IPS-18a (cell line): ENCODE measurements at regions not wholly inside any gene's neighbourhood (a gene's known extent, or its start where the extent isn't known, plus 50 kb on each side); places are given as distances from the start of the nearest gene placed in this dataset.

Experiments used
- H3K27ac ChIP-seq: one replicate; pipeline ENCODE4 v1.5.1; 2013; ENCODE audit warnings: low read length
- H3K27me3 ChIP-seq: one replicate; pipeline ENCODE4 v1.6.1; 2013; ENCODE audit warnings: mild to moderate bottlenecking, low read length; ENCODE audit not compliant: control insufficient read depth, insufficient read depth
- H3K36me3 ChIP-seq: one replicate; pipeline ENCODE4 v1.6.1; 2013; ENCODE audit warnings: low read depth, low read length; ENCODE audit not compliant: control insufficient read depth
- H3K4me1 ChIP-seq: one replicate; pipeline ENCODE4 v1.6.1; 2013; ENCODE audit warnings: low read depth, low read length; ENCODE audit not compliant: control insufficient read depth
- H3K4me3 ChIP-seq: one replicate; pipeline ENCODE4 v1.5.1; 2013; ENCODE audit warnings: low read length
- H3K9ac ChIP-seq: one replicate; pipeline ENCODE4 v1.6.1; 2013; ENCODE audit warnings: mild to moderate bottlenecking, low read length, moderate library complexity
- H3K9me3 ChIP-seq: one replicate; pipeline ENCODE4 v1.6.1; 2013; ENCODE audit warnings: low read depth, low read length; ENCODE audit not compliant: control insufficient read depth

DNA sequence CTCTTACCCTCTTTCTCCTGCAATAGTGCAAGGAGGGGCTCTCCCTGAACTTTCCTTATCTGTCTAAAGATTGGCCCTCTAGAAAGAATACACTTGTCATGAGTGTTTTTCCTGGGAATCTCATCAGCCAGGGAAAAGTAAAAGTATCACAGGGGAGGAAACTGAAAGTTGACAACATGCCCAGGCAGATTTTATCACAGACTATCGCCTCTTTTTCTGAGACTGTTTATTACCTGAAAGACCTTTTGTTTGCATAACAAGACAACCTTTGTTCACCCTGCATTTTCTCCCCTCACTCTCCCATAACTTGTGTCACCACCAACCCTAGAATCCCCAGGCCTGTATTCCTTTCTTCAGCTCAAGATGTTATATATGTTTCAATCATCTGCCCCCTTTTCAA is 794.7 kb upstream of the ADAMTS5 start:
- Histone ChIP-seq H3K4me3 (no peak overlapping the region), H3K36me3 (no peaks in the 10 kb centered on the region), H3K27me3 (no peaks in the 10 kb centered on the region), H3K9me3 (no peaks in the 10 kb centered on the region), H3K27ac (no peak overlapping the region), H3K4me1 (peaks cover 12% of the 10 kb centered on the region), H3K9ac (no peak overlapping the region)

- Histone ChIP-seq H3K9ac (no peak overlapping the region), H3K27ac (no peak overlapping the region), H3K9me3 (no peaks in the 10 kb centered on the region), H3K4me1 (peaks cover 12% of the 10 kb centered on the region), H3K4me3 (no peak overlapping the region), H3K36me3 (no peaks in the 10 kb centered on the region), H3K27me3 (no peaks in the 10 kb centered on the region)
Observed at GRCh38 chr21:27759820-27760219, 792.9 kb upstream of the ADAMTS5 start.

- H3K4me1 ChIP-seq: peaks cover 12% of the 10 kb centered on the region
- H3K4me3 ChIP-seq: no peak overlapping the region
- H3K27ac ChIP-seq: no peak overlapping the region
- H3K27me3 ChIP-seq: no peaks in the 10 kb centered on the region
- no peaks in the 10 kb centered on the region for H3K9me3 ChIP-seq
- no peak overlapping the region for H3K9ac ChIP-seq
- no peaks in the 10 kb centered on the region for H3K36me3 ChIP-seq
Observed at GRCh38 chr21:27759091-27759659, 792.3 kb upstream of the ADAMTS5 start.

DNA sequence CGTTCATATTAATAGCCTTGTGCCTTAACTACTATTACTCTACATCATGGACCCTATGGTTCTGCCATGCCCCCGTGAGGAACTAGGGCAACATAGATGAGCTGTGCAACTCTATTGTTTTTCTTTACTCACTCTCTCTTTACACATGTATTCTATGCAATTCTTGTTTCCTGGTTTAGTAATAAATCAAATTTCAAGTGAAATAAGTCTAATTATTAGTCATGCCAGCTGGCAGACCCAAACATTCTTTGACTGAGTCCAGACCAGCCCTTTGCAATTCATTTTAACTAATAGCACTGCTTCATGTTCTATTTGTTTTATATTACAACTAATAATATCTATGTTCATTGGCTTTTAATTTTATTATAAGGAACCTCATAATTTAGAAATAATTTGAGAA is 789.3 kb upstream of the ADAMTS5 start:
- no peak overlapping the region for H3K9ac ChIP-seq
- no peaks in the 10 kb centered on the region for H3K27me3 ChIP-seq
- no peaks in the 10 kb centered on the region for H3K36me3 ChIP-seq
- H3K27ac ChIP-seq: no peak overlapping the region
- H3K9me3 ChIP-seq: no peaks in the 10 kb centered on the region
- H3K4me3 ChIP-seq: no peak overlapping the region
- peaks cover under 1% of the 10 kb centered on the region for H3K4me1 ChIP-seq

DNA sequence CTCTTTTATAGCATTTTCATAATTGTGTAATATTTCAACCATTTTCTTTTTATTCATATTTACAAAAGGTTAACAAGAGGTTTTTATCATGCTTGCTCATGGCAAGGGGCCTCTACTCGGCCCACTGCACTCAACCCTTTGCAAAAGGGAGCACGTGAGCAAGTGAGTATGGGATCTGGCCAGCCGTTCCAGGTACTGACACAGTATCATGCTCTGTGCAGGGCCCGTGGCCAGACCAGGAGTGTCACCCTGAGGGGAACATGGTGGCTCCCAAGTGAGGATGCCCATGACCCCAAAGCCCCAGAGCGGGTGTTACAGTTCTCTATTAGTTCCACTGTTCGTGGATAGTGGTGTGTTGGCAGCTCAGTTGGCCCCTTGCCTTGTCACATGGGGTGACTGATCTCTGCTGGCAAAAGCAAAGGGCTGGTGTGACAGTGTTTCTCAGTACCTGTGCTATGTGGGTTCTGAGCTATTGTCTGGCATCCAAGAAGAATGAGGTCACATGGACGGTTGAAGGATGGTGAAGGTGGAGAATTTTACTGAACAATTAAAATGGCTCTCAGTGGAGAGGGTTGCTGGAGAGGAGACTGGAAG is 777.2 kb upstream of the ADAMTS5 start:
- H3K9ac ChIP-seq: no peak overlapping the region
- no peaks in the 10 kb centered on the region for H3K9me3 ChIP-seq
- H3K36me3 ChIP-seq: no peaks in the 10 kb centered on the region

GRCh38 chr21:27741736-27742135 is 774.8 kb upstream of the ADAMTS5 start:
- Histone ChIP-seq H3K4me1 (no peaks in the 10 kb centered on the region), H3K4me3 (no peak overlapping the region), H3K27me3 (no peaks in the 10 kb centered on the region), H3K9me3 (peaks cover 3% of the 10 kb centered on the region), H3K36me3 (no peaks in the 10 kb centered on the region), H3K27ac (no peak overlapping the region), H3K9ac (no peak overlapping the region)

More for the DNA sequence above, 777.2 kb upstream of the ADAMTS5 start:
- Histone ChIP-seq H3K4me3 (no peak overlapping the region), H3K27me3 (no peaks in the 10 kb centered on the region), H3K4me1 (no peaks in the 10 kb centered on the region), H3K27ac (no peak overlapping the region)

GRCh38 chr21:27740084-27740483 is 773.2 kb upstream of the ADAMTS5 start:
- Histone ChIP-seq H3K4me1 (no peaks in the 10 kb centered on the region), H3K9me3 (peaks cover 3% of the 10 kb centered on the region), H3K9ac (no peak overlapping the region), H3K4me3 (no peak overlapping the region), H3K36me3 (no peaks in the 10 kb centered on the region), H3K27me3 (no peaks in the 10 kb centered on the region), H3K27ac (no peak overlapping the region)

GRCh38 chr21:27739187-27739586 is 772.3 kb upstream of the ADAMTS5 start:
- no peak overlapping the region for H3K9ac ChIP-seq
- no peak overlapping the region for H3K4me3 ChIP-seq
- no peaks in the 10 kb centered on the region for H3K4me1 ChIP-seq
- no peaks in the 10 kb centered on the region for H3K36me3 ChIP-seq
- H3K27me3 ChIP-seq: no peaks in the 10 kb centered on the region
- no peak overlapping the region for H3K27ac ChIP-seq
- peaks cover 3% of the 10 kb centered on the region for H3K9me3 ChIP-seq

DNA sequence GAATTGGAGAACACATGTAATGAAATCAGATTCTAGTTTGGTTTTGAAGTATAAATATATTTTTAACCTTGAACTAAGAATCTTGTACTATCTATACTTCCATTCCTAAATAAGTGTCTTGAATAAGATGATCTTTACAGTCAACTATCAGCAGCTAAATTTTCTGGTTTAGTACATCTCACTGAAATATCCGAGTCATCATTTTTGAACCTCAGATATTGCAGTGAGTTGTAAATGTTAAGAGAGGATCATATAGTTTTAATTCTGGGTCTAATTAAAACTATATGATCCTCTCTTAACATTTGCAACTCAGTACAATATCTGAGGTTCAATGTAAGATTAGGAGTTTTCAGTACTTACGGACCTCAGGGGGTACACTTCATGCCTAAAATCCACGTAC is 768.8 kb upstream of the ADAMTS5 start:
- H3K4me1 ChIP-seq: no peaks in the 10 kb centered on the region
- H3K9ac ChIP-seq: no peak overlapping the region
- no peak overlapping the region for H3K27ac ChIP-seq
- no peaks in the 10 kb centered on the region for H3K27me3 ChIP-seq
- peaks cover 3% of the 10 kb centered on the region for H3K9me3 ChIP-seq
- no peak overlapping the region for H3K4me3 ChIP-seq
- no peaks in the 10 kb centered on the region for H3K36me3 ChIP-seq

- Histone ChIP-seq H3K4me3 (no peak overlapping the region), H3K4me1 (no peaks in the 10 kb centered on the region), H3K9ac (no peak overlapping the region), H3K27me3 (no peaks in the 10 kb centered on the region), H3K36me3 (no peaks in the 10 kb centered on the region), H3K9me3 (peaks cover 4% of the 10 kb centered on the region), H3K27ac (no peak overlapping the region)
Observed at GRCh38 chr21:27734146-27734545, 767.3 kb upstream of the ADAMTS5 start.

DNA sequence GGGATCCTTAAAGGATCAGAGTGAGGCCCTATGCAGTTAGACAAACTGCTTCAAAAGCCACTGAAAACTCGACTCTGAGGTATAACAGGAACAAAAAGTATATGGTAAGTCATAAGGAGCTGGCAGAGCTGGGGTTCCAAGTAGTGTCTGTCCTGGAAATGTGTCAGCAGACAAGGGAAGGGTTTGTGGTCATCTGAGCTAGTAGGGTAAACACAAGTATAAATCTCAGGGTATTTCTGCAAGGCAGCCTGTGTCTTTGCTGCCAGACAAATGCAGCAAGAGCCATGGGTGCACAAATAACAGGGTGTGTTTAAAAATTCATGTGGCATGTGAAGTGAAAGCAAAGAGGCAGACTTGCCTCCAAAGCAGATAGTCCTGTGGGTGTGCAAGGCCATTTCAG is 759.0 kb upstream of the ADAMTS5 start:
- H3K27ac ChIP-seq: no peak overlapping the region
- no peaks in the 10 kb centered on the region for H3K27me3 ChIP-seq
- no peaks in the 10 kb centered on the region for H3K4me1 ChIP-seq
- no peaks in the 10 kb centered on the region for H3K36me3 ChIP-seq
- H3K9ac ChIP-seq: no peak overlapping the region
- H3K9me3 ChIP-seq: peaks cover 10% of the 10 kb centered on the region
- no peak overlapping the region for H3K4me3 ChIP-seq

DNA sequence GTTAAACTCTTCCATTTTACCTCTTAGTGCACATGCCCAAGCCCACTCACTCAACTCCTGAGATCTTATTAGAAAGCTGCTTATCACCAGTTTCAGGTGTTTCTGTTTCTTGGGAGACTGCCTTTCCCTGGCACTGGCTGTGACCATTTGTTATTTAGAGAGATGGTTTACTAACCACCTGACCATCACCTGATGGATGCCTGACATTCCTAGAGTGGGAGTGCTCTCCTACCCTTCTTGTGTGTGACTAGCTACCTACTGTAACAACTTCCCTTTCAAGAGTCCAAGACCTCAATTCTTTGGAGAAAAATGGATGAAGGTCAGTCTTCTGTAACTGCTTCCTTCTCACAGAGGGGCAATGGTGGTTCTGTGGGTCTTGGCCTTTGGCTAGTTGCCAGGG is 755.2 kb upstream of the ADAMTS5 start:
- Histone ChIP-seq H3K4me3 (no peak overlapping the region), H3K27me3 (no peaks in the 10 kb centered on the region), H3K4me1 (no peaks in the 10 kb centered on the region), H3K27ac (no peak overlapping the region), H3K9ac (no peak overlapping the region), H3K36me3 (no peaks in the 10 kb centered on the region), H3K9me3 (peaks cover 5% of the 10 kb centered on the region)
